HG03045 (cell line): ENCODE measurements at regions not wholly inside any gene's neighbourhood (a gene's known extent, or its start where the extent isn't known, plus 50 kb on each side); places are given as distances from the start of the nearest gene placed in this dataset.
"Not testable (repeated sequence)": the region's sequence is repeated elsewhere in the genome, so short reads cannot be mapped to it uniquely, and the experiment has no call there.

ENCODE experiments used
- ATAC-seq: cut with Tn5 transposase; IDR thresholded peaks from one replicate; pipeline ENCODE4 v1.9.1; 2021; ENCODE audit warnings: mild to moderate bottlenecking, moderate library complexity; ENCODE audit not compliant: unreplicated experiment

- ATAC-seq, result no peak
These were observed 977.0 kb upstream of the AMELY start for GRCh38 chrY:7888506-7888905.

DNA sequence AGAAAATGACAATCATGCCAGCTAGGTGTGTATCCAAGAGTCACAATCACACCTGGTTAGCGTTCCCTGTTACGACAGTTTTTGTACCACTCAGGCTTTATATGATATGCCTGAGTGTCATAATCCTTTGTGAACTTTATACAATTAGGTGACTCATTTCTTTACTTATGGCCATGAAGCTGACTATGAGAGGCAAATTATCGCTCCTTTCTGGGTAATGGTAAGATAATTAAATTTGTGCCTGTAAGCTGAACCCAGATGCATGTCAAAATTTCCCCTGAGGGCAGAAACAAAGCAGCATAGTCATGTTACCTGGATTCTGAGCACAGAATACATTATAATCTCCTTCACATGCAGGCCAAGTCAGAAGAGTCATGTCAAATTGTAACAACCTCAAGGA, 970.1 kb upstream of the AMELY start:
- ATAC-seq, result no peak

- ATAC-seq, result no peak
These were observed 967.7 kb upstream of the AMELY start for GRCh38 chrY:7879245-7879644.

- no peak for ATAC-seq
These were observed 967.2 kb upstream of the AMELY start for GRCh38 chrY:7878719-7879118.

- ATAC-seq, result no peak
These were observed 965.9 kb upstream of the AMELY start for GRCh38 chrY:7877458-7877857.

GRCh38 chrY:7874080-7874479, 962.5 kb upstream of the AMELY start:
- no peak for ATAC-seq

DNA sequence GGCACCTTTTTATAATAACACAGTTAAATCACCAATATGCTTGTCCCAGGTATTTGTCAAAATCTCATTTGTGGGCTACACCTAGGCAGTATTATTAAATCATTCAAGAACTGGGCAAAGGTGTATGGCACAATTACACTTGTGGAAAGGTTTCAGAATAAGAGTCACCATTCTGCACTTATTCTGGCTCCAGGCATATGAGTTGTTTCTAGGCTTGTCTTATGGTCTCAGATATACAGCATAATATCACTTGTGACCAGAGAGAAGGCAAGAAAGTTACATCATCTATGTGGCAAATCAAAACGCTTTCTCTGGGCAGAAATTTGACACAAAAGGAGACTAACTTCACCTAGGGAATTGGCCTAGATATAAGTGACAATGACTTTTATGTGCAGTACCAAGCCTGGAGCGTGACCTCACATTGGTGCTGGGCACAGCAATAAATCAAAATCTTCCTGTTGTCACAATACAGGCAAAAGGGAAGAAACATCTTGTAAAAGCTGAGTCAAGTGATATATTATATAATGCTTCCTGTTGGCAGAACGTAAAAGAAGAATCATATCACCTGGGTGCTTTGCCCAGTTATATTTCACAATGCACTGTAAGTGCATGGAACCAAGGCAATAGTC, 959.9 kb upstream of the AMELY start:
- no peak for ATAC-seq

DNA sequence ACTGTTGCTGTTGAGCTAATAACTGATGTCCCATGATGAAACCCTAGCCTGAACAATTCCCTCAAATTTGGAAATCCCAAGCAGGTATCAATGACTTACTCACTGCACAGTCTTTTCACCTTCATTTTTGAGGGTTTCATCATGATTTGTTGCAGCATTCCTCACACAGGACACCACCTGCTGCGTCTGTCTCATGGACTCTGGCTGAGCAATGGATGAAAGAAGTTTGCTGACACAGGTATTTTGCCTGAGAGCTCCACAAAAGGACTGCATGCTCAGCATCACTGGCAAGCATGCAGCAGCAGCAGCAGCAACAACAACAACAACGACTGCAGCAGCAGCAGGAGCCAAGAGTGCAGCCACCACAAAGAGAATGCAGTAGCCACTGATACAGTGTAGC, 955.4 kb upstream of the AMELY start:
- ATAC-seq, result no peak

GRCh38 chrY:7860781-7861614, 949.4 kb upstream of the AMELY start:
- no peak for ATAC-seq

DNA sequence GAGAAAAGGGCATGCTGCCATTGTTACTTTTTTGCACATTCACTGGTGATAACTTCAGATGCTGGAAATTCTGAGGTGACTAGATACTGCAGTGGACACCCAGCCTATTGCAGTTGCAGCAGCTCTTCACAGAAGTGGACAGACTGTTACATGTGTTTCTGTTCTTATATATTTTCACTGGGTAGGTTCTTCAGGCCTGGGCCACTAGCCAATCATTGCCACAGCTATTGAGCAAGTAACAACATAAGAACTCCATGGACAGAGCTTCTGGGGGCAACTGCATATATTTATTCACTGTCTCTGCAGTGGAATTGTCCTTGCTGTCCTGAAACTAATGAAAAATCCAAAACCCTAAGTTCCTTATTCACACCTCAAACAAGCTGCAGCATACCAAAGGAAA, 938.6 kb upstream of the AMELY start:
- no peak for ATAC-seq

DNA sequence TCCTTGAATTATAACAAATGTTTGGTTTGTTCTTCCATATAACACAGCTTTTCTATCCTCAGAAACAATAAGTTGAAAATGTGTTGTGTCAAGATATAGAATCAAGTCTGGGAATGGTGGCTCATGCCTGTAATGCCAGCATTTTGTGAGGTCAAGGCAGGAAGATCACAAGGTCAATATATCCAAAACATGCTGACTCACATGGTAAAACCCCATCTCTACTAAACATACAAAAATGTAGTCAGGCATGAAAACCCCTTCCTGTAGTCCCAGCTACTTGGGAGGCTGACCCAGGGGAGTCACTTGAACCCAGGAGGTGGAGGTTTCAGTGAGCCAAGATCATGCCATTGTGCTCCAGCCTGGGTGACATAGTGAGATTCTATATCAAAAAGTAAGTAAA, 934.2 kb upstream of the AMELY start:
- no peak for ATAC-seq

DNA sequence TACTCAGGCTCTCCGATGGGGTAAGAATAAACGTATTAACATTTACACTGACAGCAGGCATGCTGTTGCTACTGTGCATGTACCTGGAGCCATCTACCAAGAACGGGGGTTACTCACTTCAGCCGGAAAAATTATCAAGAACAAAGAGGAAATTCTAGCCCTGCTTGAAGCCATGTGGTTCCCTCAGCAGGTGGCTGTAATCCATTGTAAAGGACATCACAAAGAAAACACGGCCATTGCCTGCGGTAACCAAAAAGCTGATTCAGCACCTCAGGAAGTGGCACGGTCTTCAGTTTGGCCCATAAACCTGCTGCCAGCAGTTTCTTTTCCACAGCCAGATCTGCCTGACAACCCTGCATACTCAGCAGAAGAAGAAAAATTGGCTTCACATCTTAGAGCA, 925.5 kb upstream of the AMELY start:
- no peak for ATAC-seq

GRCh38 chrY:7836366-7836765, 924.8 kb upstream of the AMELY start:
- no peak for ATAC-seq

- no peak for ATAC-seq
These were observed 923.9 kb upstream of the AMELY start for GRCh38 chrY:7835416-7835815.

DNA sequence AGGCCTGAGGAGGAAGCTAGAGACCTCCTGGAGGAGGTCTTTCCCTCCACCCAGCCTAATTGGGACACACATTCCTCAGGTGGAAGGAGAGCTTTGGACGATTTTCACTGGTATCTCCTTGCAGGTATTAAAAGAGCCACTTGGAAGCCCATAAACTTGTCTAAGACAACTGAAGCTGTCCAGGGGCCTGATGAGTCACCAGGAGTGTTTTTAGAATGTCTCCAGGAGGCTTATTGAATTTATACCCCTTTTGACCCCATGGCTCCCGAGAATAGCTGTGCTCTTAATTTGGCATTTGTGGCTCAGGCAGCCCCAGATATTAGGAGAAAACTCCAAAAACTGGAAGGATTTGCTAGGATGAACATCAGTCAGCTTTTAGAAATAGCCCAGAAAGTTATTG, 922.7 kb upstream of the AMELY start:
- no peak for ATAC-seq

DNA sequence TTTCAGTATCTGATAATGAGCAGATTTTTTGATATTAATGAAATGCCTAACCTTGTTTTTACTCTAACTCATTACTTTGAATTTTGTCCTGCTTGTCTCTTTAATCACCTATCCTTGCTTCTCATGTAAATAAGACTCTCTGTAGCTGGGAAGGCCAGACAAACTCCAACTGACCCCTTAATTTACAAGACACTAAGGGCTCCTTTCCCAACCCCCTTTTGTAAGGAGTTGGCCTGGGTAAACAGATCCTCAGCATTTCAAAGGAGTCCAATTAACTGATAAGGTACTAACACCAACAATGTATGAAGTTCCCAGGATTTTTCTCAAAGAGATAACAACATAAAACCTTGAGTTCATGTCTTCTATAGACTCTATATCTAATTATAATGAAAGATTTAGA, 919.3 kb upstream of the AMELY start:
- not testable (repeated sequence) for ATAC-seq

GRCh38 chrY:7826533-7826932, 915.0 kb upstream of the AMELY start:
- no peak for ATAC-seq

GRCh38 chrY:7825874-7826273, 914.3 kb upstream of the AMELY start:
- no peak for ATAC-seq

DNA sequence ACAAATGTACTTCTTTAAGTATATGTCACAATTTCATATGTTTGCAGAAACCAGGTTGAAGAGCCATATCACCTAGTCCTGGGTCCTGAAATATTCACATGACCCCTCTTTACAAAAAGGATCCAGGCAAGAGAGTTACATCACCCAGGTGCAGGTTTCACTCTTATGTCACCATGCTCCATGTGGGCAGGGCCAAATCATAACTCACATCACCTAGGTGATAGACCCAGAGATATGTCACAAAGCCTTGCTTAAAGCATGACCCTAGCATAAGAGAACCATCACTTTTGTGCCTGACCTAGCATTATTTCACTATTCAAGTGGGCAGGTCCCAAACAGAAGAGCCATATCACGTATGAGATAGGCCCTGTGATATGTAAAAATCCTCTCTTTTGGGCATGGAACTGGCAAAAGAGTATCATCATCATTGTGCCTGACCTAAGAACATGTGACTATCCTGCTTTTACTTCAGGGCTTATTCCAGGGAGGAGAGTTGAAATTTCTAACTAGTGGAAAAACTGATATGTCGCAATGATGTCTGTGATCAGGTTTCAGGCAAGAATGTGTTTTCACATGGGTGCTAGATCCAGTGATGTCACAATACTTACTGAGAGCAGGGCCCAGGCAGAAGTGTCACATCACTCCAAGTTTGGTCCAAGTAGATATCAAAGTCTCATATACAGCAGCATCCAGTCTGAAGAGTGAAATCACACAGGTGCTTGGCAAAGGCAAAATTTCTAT, 909.9 kb upstream of the AMELY start:
- no peak for ATAC-seq

DNA sequence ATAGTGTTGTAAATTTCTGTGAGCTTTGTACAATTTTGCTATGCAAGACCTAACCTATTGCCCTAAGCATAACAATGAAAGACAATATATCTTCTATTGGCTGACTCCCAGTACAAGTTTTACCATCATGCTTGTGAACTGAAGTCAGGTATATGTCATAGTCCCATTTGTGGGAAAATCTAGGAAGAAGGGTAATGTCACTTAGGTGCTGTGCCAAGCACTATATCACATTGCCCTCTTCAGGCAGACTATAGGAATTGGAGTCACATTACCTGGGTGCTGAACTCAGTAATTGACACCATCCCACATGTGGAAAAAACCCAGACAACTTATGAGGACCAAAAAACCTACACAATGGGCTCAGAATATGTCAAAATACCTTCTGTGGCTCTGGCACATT, 907.4 kb upstream of the AMELY start:
- ATAC-seq, result no peak

- ATAC-seq, result no peak
These were observed 905.0 kb upstream of the AMELY start for GRCh38 chrY:7816567-7816966.

GRCh38 chrY:7815921-7816320, 904.4 kb upstream of the AMELY start:
- no peak for ATAC-seq
